ENCODE measurements at regions not wholly inside any gene's neighbourhood (a gene's known extent, or its start where the extent isn't known, plus 50 kb on each side); places are given as distances from the start of the nearest gene placed in this dataset.

- no peak for FAIRE-seq
- DNase-seq (ENCODE audit: low read depth): no peak
- TF ChIP-seq CTCF (IDR thresholded peaks at IDR 0.05; ENCODE audit: insufficient read depth, low read length, severe bottlenecking): no peak
- Histone ChIP-seq H3K4me3 (ENCODE audit: low read depth, low read length) (no peak overlapping the region), H3K36me3 (ENCODE audit: control insufficient read depth, insufficient read depth, low read length) (no peaks in the 10 kb centered on the region), H3K27me3 (ENCODE audit: control insufficient read depth, insufficient read depth, low read length) (no peaks in the 10 kb centered on the region)
Observed at GRCh38 chr3:31240013-31240412, 292.7 kb upstream of the STT3B start.

GRCh38 chr3:31240466-31240865, 292.3 kb upstream of the STT3B start:
- no peak overlapping the region for H3K4me3 ChIP-seq (ENCODE audit: low read depth, low read length)
- no peaks in the 10 kb centered on the region for H3K27me3 ChIP-seq (ENCODE audit: control insufficient read depth, insufficient read depth, low read length)
- TF ChIP-seq CTCF (IDR thresholded peaks at IDR 0.05; ENCODE audit: insufficient read depth, low read length, severe bottlenecking): no peak
- DNase-seq (ENCODE audit: low read depth) (no peak), FAIRE-seq (no peak)
- H3K36me3 ChIP-seq (ENCODE audit: control insufficient read depth, insufficient read depth, low read length): no peaks in the 10 kb centered on the region

- DNase-seq (ENCODE audit: low read depth) (no peak), FAIRE-seq (no peak)
- Histone ChIP-seq H3K4me3 (ENCODE audit: low read depth, low read length) (no peak overlapping the region), H3K36me3 (ENCODE audit: control insufficient read depth, insufficient read depth, low read length) (no peaks in the 10 kb centered on the region), H3K27me3 (ENCODE audit: control insufficient read depth, insufficient read depth, low read length) (no peaks in the 10 kb centered on the region)
- TF ChIP-seq CTCF (IDR thresholded peaks at IDR 0.05; ENCODE audit: insufficient read depth, low read length, severe bottlenecking): no peak
Observed at GRCh38 chr3:31240874-31241273, 291.9 kb upstream of the STT3B start.

- FAIRE-seq (no peak), DNase-seq (ENCODE audit: low read depth) (no peak)
- TF ChIP-seq CTCF (IDR thresholded peaks at IDR 0.05; ENCODE audit: insufficient read depth, low read length, severe bottlenecking): no peak
- H3K27me3 ChIP-seq (ENCODE audit: control insufficient read depth, insufficient read depth, low read length): no peaks in the 10 kb centered on the region
- no peaks in the 10 kb centered on the region for H3K36me3 ChIP-seq (ENCODE audit: control insufficient read depth, insufficient read depth, low read length)
- H3K4me3 ChIP-seq (ENCODE audit: low read depth, low read length): no peak overlapping the region
Observed at GRCh38 chr3:31241533-31241932, 291.2 kb upstream of the STT3B start.

- DNase-seq (ENCODE audit: low read depth) (no peak), FAIRE-seq (no peak)
- TF ChIP-seq CTCF (IDR thresholded peaks at IDR 0.05; ENCODE audit: insufficient read depth, low read length, severe bottlenecking): no peak
- Histone ChIP-seq H3K4me3 (ENCODE audit: low read depth, low read length) (no peak overlapping the region), H3K36me3 (ENCODE audit: control insufficient read depth, insufficient read depth, low read length) (no peaks in the 10 kb centered on the region), H3K27me3 (ENCODE audit: control insufficient read depth, insufficient read depth, low read length) (no peaks in the 10 kb centered on the region)
Observed at GRCh38 chr3:31242026-31242960, 290.4 kb upstream of the STT3B start.

Measured in bronchial epithelial cell (primary cell).